ENCODE measurements at regions not wholly inside any gene's neighbourhood (a gene's known extent, or its start where the extent isn't known, plus 50 kb on each side); places are given as distances from the start of the nearest gene placed in this dataset.

DNA sequence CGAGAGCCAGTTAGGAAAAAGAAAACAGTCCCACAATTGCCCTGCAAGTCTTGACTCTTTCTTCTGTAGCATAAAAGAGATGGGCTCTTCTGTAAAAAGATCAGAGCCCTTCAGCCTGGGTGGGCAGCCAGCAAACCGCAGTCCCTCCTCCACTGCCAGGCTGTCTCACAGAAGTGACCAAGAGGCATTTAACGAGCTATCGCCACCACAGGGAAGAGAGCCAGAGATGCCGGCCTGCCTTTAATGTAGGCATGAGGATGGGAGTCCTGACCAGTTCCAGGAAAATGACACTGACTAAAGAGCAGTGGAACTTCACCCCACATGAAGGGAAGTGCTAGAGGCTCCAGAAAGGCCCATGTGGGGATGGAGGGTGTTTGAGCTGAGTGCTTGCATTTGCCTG lies 264.6 kb downstream of the NDUFS4 start:
- TF ChIP-seq POLR2A (IDR thresholded peaks at IDR 0.05) (no peak), POLR2AphosphoS5 (IDR thresholded peaks at IDR 0.05) (no peak)
- TF ChIP-seq, protein P1, sequence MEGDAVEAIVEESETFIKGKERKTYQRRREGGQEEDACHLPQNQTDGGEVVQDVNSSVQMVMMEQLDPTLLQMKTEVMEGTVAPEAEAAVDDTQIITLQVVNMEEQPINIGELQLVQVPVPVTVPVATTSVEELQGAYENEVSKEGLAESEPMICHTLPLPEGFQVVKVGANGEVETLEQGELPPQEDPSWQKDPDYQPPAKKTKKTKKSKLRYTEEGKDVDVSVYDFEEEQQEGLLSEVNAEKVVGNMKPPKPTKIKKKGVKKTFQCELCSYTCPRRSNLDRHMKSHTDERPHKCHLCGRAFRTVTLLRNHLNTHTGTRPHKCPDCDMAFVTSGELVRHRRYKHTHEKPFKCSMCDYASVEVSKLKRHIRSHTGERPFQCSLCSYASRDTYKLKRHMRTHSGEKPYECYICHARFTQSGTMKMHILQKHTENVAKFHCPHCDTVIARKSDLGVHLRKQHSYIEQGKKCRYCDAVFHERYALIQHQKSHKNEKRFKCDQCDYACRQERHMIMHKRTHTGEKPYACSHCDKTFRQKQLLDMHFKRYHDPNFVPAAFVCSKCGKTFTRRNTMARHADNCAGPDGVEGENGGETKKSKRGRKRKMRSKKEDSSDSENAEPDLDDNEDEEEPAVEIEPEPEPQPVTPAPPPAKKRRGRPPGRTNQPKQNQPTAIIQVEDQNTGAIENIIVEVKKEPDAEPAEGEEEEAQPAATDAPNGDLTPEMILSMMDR (IDR thresholded peaks at IDR 0.05 in 8 of 11, conservative IDR thresholded peaks at IDR 0.05 in 3 of 11), result no peak
